ENCODE measurements at regions not wholly inside any gene's neighbourhood (a gene's known extent, or its start where the extent isn't known, plus 50 kb on each side); places are given as distances from the start of the nearest gene placed in this dataset.

- Histone ChIP-seq H3K4me1 (ENCODE audit: control insufficient read depth, low read length) (no peaks in the 10 kb centered on the region), H3K36me3 (ENCODE audit: control insufficient read depth, low read length) (no peaks in the 10 kb centered on the region), H3K79me2 (ENCODE audit: control insufficient read depth, low read length) (no peaks in the 10 kb centered on the region), H3F3A (ENCODE audit: control insufficient read depth, insufficient read depth) (no peaks in the 10 kb centered on the region), H3K27ac (ENCODE audit: low read depth, low read length) (no peak overlapping the region), H3K4me3 (ENCODE audit: low read length) (no peak overlapping the region), H3K4me2 (ENCODE audit: low read length) (no peak overlapping the region), H3K9me2 (replicated peaks; ENCODE audit: control insufficient read depth, low read length) (no peaks in the 10 kb centered on the region), H3K9me3 (ENCODE audit: control insufficient read depth, insufficient read depth, low read length) (no peaks in the 10 kb centered on the region), H3K27me3 (ENCODE audit: control insufficient read depth, low read length) (0 out of 2 replicates have a peak, but pooled peaks cover 2% of the 10 kb centered on the region), H4K20me1 (ENCODE audit: control insufficient read depth, insufficient read depth, low read depth, low read length) (no peaks in the 10 kb centered on the region)
- TF ChIP-seq EZH2phosphoT487 (IDR thresholded peaks at IDR 0.05; ENCODE audit: borderline replicate concordance, low read length) (no peak), CTCF (IDR thresholded peaks at IDR 0.05; ENCODE audit: low read depth, low read length, poor library complexity, severe bottlenecking) (no peak)
Observed at GRCh38 chr13:48910686-48911085, 65.0 kb upstream of the FNDC3A start.

DNA sequence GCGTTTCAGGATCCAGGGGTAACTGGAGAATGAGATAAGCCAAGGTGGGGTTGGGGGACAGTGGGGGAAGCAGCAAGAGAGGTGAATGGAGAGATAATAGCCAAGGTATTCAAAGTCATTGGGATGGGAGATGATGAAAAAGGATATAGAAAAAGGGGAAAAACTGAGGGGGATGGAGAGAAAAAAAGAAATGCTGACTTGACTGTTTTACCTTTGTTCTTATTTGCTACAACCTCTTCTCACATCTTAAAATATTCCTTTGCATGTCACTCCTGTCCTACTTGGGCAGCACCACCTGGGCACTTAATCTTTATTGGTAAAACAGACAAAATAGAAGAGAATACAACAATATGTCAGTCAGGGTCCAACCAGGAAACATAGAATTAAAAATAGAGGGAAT lies 56.0 kb upstream of the FNDC3A start:
- H3K4me2 ChIP-seq (ENCODE audit: low read length) = no peak overlapping the region
- no peaks in the 10 kb centered on the region for H3K36me3 ChIP-seq (ENCODE audit: control insufficient read depth, low read length)
- no peaks in the 10 kb centered on the region for H3K79me2 ChIP-seq (ENCODE audit: control insufficient read depth, low read length)
- TF ChIP-seq CTCF (IDR thresholded peaks at IDR 0.05; ENCODE audit: low read depth, low read length, poor library complexity, severe bottlenecking) (no peak), EZH2phosphoT487 (IDR thresholded peaks at IDR 0.05; ENCODE audit: borderline replicate concordance, low read length) (no peak)
- no peaks in the 10 kb centered on the region for H3K9me2 ChIP-seq (replicated peaks; ENCODE audit: control insufficient read depth, low read length)
- no peak overlapping the region for H3K4me3 ChIP-seq (ENCODE audit: low read length)
- H4K20me1 ChIP-seq (ENCODE audit: control insufficient read depth, insufficient read depth, low read depth, low read length) = no peaks in the 10 kb centered on the region
- no peaks in the 10 kb centered on the region for H3K27me3 ChIP-seq (ENCODE audit: control insufficient read depth, low read length)
- H3K27ac ChIP-seq (ENCODE audit: low read depth, low read length) = no peak overlapping the region
- no peaks in the 10 kb centered on the region for H3K4me1 ChIP-seq (ENCODE audit: control insufficient read depth, low read length)
- H3K9me3 ChIP-seq (ENCODE audit: control insufficient read depth, insufficient read depth, low read length) = no peaks in the 10 kb centered on the region
- no peaks in the 10 kb centered on the region for H3F3A ChIP-seq (ENCODE audit: control insufficient read depth, insufficient read depth)

- Histone ChIP-seq H3K4me1 (ENCODE audit: control insufficient read depth, low read length) (no peaks in the 10 kb centered on the region), H3K9me2 (replicated peaks; ENCODE audit: control insufficient read depth, low read length) (no peaks in the 10 kb centered on the region), H3K4me3 (ENCODE audit: low read length) (no peak overlapping the region), H3F3A (ENCODE audit: control insufficient read depth, insufficient read depth) (no peaks in the 10 kb centered on the region), H3K79me2 (ENCODE audit: control insufficient read depth, low read length) (no peaks in the 10 kb centered on the region), H3K36me3 (ENCODE audit: control insufficient read depth, low read length) (no peaks in the 10 kb centered on the region), H3K27me3 (ENCODE audit: control insufficient read depth, low read length) (no peaks in the 10 kb centered on the region), H3K9me3 (ENCODE audit: control insufficient read depth, insufficient read depth, low read length) (no peaks in the 10 kb centered on the region), H3K27ac (ENCODE audit: low read depth, low read length) (no peak overlapping the region), H3K4me2 (ENCODE audit: low read length) (no peak overlapping the region), H4K20me1 (ENCODE audit: control insufficient read depth, insufficient read depth, low read depth, low read length) (no peaks in the 10 kb centered on the region)
- TF ChIP-seq CTCF (IDR thresholded peaks at IDR 0.05; ENCODE audit: low read depth, low read length, poor library complexity, severe bottlenecking) (no peak), EZH2phosphoT487 (IDR thresholded peaks at IDR 0.05; ENCODE audit: borderline replicate concordance, low read length) (no peak)
Observed at GRCh38 chr13:48920730-48921129, 55.0 kb upstream of the FNDC3A start.

DNA sequence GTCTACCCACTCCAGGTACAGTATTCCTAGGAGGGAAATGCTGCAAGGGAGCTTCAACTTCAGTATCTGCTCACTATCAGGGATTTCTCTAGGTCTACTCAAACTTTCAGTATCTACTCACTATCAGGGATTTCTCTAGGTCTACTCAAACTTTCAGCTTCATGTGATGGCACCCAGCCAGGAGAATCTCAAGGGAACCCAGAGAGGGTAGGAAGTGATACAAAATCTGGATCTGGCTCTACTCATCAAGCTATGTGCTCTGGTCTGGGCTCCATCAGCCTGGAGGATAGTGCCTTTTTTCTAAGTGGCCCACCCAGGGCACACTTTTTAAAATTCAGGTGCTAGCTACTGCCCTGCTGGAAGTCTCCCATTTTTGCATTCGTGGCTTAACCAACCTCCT lies 52.3 kb upstream of the FNDC3A start:
- Histone ChIP-seq H4K20me1 (ENCODE audit: control insufficient read depth, insufficient read depth, low read depth, low read length) (no peaks in the 10 kb centered on the region), H3K36me3 (ENCODE audit: control insufficient read depth, low read length) (no peaks in the 10 kb centered on the region), H3K9me3 (ENCODE audit: control insufficient read depth, insufficient read depth, low read length) (no peaks in the 10 kb centered on the region), H3K4me3 (ENCODE audit: low read length) (no peak overlapping the region), H3K4me2 (ENCODE audit: low read length) (no peak overlapping the region), H3K4me1 (ENCODE audit: control insufficient read depth, low read length) (no peaks in the 10 kb centered on the region), H3K27ac (ENCODE audit: low read depth, low read length) (no peak overlapping the region), H3F3A (ENCODE audit: control insufficient read depth, insufficient read depth) (no peaks in the 10 kb centered on the region), H3K27me3 (ENCODE audit: control insufficient read depth, low read length) (no peaks in the 10 kb centered on the region; the same call in 1 of the 2 replicates), H3K79me2 (ENCODE audit: control insufficient read depth, low read length) (no peaks in the 10 kb centered on the region), H3K9me2 (replicated peaks; ENCODE audit: control insufficient read depth, low read length) (no peaks in the 10 kb centered on the region)
- no peak for TF ChIP-seq EZH2phosphoT487 (IDR thresholded peaks at IDR 0.05; ENCODE audit: borderline replicate concordance, low read length)

Measured in DOHH2 (cell line).